H1 (cell line): ENCODE measurements at regions not wholly inside any gene's neighbourhood (a gene's known extent, or its start where the extent isn't known, plus 50 kb on each side); places are given as distances from the start of the nearest gene placed in this dataset.

Source experiments
- CTCF ChIA-PET: fragments of 300-600 bp; sonication (Branson Sonifier 250); formaldehyde crosslinking; loops from one replicate; lab custom pipeline; 2021; ENCODE audit not compliant: partially characterized antibody; lab: Charles Lee
- POLR2A ChIA-PET: fragments of 300-600 bp; sonication (Branson Sonifier 250); formaldehyde crosslinking; loops from one replicate; lab custom pipeline; 2021; ENCODE audit warnings: inconsistent platforms; ENCODE audit not compliant: partially characterized antibody; lab: Charles Lee
- DNase-seq, 2 experiments: peaks; one replicate each; pipeline versions ENCODE4 v3.0.0 to v3.0.0-alpha.2; 2010 to 2022; ENCODE audit warnings: low spot score in 2 of 2, low read depth in 1 of 2, mixed read lengths in 1 of 2
- FAIRE-seq: peaks from 2 replicates; lab custom pipeline; 2011; peaks lifted over from hg19 to GRCh38; lab: Jason Lieb, UNC
- H2AFZ ChIP-seq: 2 replicates; pipeline ENCODE4 v1.8.1; 2012; ENCODE audit warnings: low read length, inconsistent platforms
- H2AK5ac ChIP-seq: 2 replicates; pipeline ENCODE4 v1.6.1; 2013; ENCODE audit warnings: low read depth, low read length
- H2BK120ac ChIP-seq: replicated peaks from 2 replicates; pipeline ENCODE3; 2013; ENCODE audit warnings: low read depth, low read length, inconsistent platforms
- H2BK12ac ChIP-seq: 2 replicates; pipeline ENCODE4 v1.6.1; 2013; ENCODE audit warnings: low read depth, low read length
- H2BK15ac ChIP-seq: 2 replicates; pipeline ENCODE4 v1.6.1; 2013; ENCODE audit warnings: low read length
- H2BK20ac ChIP-seq: 2 replicates; pipeline ENCODE4 v1.6.1; 2013; ENCODE audit warnings: low read length
- H2BK5ac ChIP-seq: 2 replicates; pipeline ENCODE4 v1.6.1; 2013; ENCODE audit warnings: low read depth, low read length
- H3K14ac ChIP-seq: 2 replicates; pipeline ENCODE4 v1.6.1; 2013; ENCODE audit warnings: inconsistent platforms; ENCODE audit not compliant: insufficient read length
- H3K18ac ChIP-seq: 2 replicates; pipeline ENCODE4 v1.6.1; 2013; ENCODE audit warnings: low read length; ENCODE audit errors: extremely low read depth
- H3K23ac ChIP-seq: 2 replicates; pipeline ENCODE4 v1.6.1; 2013; ENCODE audit warnings: inconsistent platforms; ENCODE audit not compliant: insufficient read length
- H3K23me2 ChIP-seq: 2 replicates; pipeline ENCODE4 v1.6.1; 2013; ENCODE audit warnings: low read depth, low read length
- H3K27ac ChIP-seq: 2 replicates; pipeline ENCODE4 v1.6.1; 2011; ENCODE audit warnings: low read depth, low read length, inconsistent platforms
- H3K27me3 ChIP-seq, 4 experiments: replicated peaks in 1 of 4; 1 replicate in 1 of 4; 2 replicates in 3 of 4; pipeline versions ENCODE4 v1.6.1 to v1.8.1; 2011 to 2013; ENCODE audit warnings: low read length in 3 of 4, mild to moderate bottlenecking in 3 of 4, inconsistent platforms in 2 of 4, mixed read lengths in 2 of 4, moderate library complexity in 1 of 4; ENCODE audit not compliant: control insufficient read depth in 3 of 4, insufficient read depth in 3 of 4; ENCODE audit errors: extremely low read depth in 1 of 4
- H3K36me3 ChIP-seq, 4 experiments: 2 replicates each; pipeline versions ENCODE4 v1.6.1 to v1.8.1; 2011 to 2013; ENCODE audit warnings: mild to moderate bottlenecking in 4 of 4, low read length in 3 of 4, moderate library complexity in 2 of 4, control low read depth in 1 of 4, inconsistent platforms in 1 of 4; ENCODE audit not compliant: insufficient read depth in 4 of 4, control insufficient read depth in 2 of 4
- H3K4ac ChIP-seq: replicated peaks from 2 replicates; pipeline ENCODE3; 2013; ENCODE audit warnings: low read length, low read depth, mixed read lengths, inconsistent platforms; ENCODE audit not compliant: insufficient read length
- H3K4me1 ChIP-seq, 4 experiments: replicated peaks in 1 of 4; 1 replicate in 1 of 4; 2 replicates in 3 of 4; pipeline versions ENCODE4 v1.6.1 to v1.8.1; 2011 to 2013; ENCODE audit warnings: low read length in 3 of 4, inconsistent platforms in 2 of 4, mixed read lengths in 1 of 4; ENCODE audit not compliant: insufficient read depth in 4 of 4, control insufficient read depth in 3 of 4
- H3K4me2 ChIP-seq, 2 experiments: 2 replicates each; pipeline versions ENCODE4 v1.6.1 to v1.8.1; 2011 to 2013; ENCODE audit warnings: low read depth in 2 of 2, low read length in 2 of 2, control low read depth in 1 of 2, inconsistent platforms in 1 of 2, mild to moderate bottlenecking in 1 of 2; ENCODE audit not compliant: insufficient read depth in 1 of 2
- H3K4me3 ChIP-seq, 4 experiments: fragments of 200-600, 300-600 bp in 1 of 4; sonication (generic), shearing (Covaris generic), sonication (Bioruptor Twin) in 1 of 4; 2 replicates each; pipeline versions ENCODE4 v1.5.1 to v1.8.1; 2011 to 2016; ENCODE audit warnings: low read length in 4 of 4, low read depth in 3 of 4, control low read depth in 2 of 4, inconsistent platforms in 2 of 4, mild to moderate bottlenecking in 2 of 4, mixed read lengths in 1 of 4, moderate library complexity in 1 of 4; ENCODE audit not compliant: insufficient read depth in 2 of 4; ENCODE audit errors: extremely low read depth in 1 of 4
- H3K56ac ChIP-seq: replicated peaks from 2 replicates; pipeline ENCODE3; 2013; ENCODE audit warnings: low read depth, mild to moderate bottlenecking, mixed read lengths, low read length, inconsistent platforms; ENCODE audit not compliant: insufficient read length
- H3K79me1 ChIP-seq: 2 replicates; pipeline ENCODE4 v1.6.1; 2013; ENCODE audit warnings: low read depth, low read length, control low read depth
- H3K79me2 ChIP-seq, 2 experiments: 2 replicates each; pipeline versions ENCODE4 v1.6.1 to v1.8.1; 2012 to 2013; ENCODE audit warnings: low read length in 2 of 2, mild to moderate bottlenecking in 2 of 2, inconsistent platforms in 1 of 2; ENCODE audit not compliant: insufficient read depth in 2 of 2, control insufficient read depth in 1 of 2
- H3K9ac ChIP-seq, 4 experiments: replicated peaks in 1 of 4; 1 replicate in 1 of 4; 2 replicates in 3 of 4; pipeline versions ENCODE4 v1.6.1 to v1.8.1; 2011 to 2013; ENCODE audit warnings: low read depth in 3 of 4, low read length in 3 of 4, control low read depth in 2 of 4, mild to moderate bottlenecking in 2 of 4, moderate library complexity in 2 of 4, inconsistent platforms in 1 of 4; ENCODE audit errors: extremely low read depth in 1 of 4
- H3K9me3 ChIP-seq, 2 experiments: 2 replicates each; pipeline versions ENCODE4 v1.6.1 to v1.8.1; 2012 to 2013; ENCODE audit warnings: mild to moderate bottlenecking in 2 of 2, moderate library complexity in 2 of 2, control low read depth in 1 of 2, inconsistent platforms in 1 of 2, low read depth in 1 of 2, low read length in 1 of 2, mixed read lengths in 1 of 2; ENCODE audit not compliant: insufficient read depth in 2 of 2
- H4K20me1 ChIP-seq, 2 experiments: replicated peaks in 1 of 2; 2 replicates each; pipeline versions ENCODE3 to v1.8.1; 2011 to 2013; ENCODE audit warnings: inconsistent platforms in 2 of 2, low read length in 2 of 2, mild to moderate bottlenecking in 1 of 2; ENCODE audit not compliant: insufficient read depth in 2 of 2, control insufficient read depth in 1 of 2
- H4K5ac ChIP-seq: 2 replicates; pipeline ENCODE4 v1.6.1; 2013; ENCODE audit warnings: low read length, low read depth, mixed read lengths, inconsistent platforms; ENCODE audit not compliant: insufficient read length
- H4K8ac ChIP-seq: 2 replicates; pipeline ENCODE4 v1.8.0; 2013; ENCODE audit warnings: mild to moderate bottlenecking, moderate library complexity, low read length, inconsistent platforms; ENCODE audit not compliant: insufficient read depth; ENCODE audit errors: extremely low read depth
- H4K91ac ChIP-seq: replicated peaks from 2 replicates; pipeline ENCODE3; 2013; ENCODE audit warnings: low read length, mixed read lengths, inconsistent platforms; ENCODE audit not compliant: insufficient read length
- CEBPB ChIP-seq: IDR thresholded peaks from 2 replicates; pipeline ENCODE4 v1.6.1; 2012; ENCODE audit warnings: low read depth, low read length
- CREB1 ChIP-seq: IDR thresholded peaks from 2 replicates; pipeline ENCODE4 v1.6.1; 2012; ENCODE audit warnings: inconsistent platforms
- EP300 ChIP-seq, 2 experiments: IDR thresholded peaks; 1 replicate in 1 of 2; 2 replicates in 1 of 2; pipeline ENCODE4 v1.6.1; 2011 to 2012; ENCODE audit warnings: low read depth in 2 of 2, low read length in 2 of 2, mild to moderate bottlenecking in 2 of 2, borderline replicate concordance in 1 of 2, inconsistent platforms in 1 of 2, moderate library complexity in 1 of 2
- JUN ChIP-seq: IDR thresholded peaks from 2 replicates; pipeline ENCODE4 v1.6.1; 2011; ENCODE audit warnings: low read depth, mild to moderate bottlenecking, improper control_type of control experiment, low read length
- MAFK ChIP-seq: IDR thresholded peaks from 2 replicates; pipeline ENCODE4 v1.6.1; 2012; ENCODE audit warnings: low read depth, mild to moderate bottlenecking, improper control_type of control experiment, low read length
- NRF1 ChIP-seq: IDR thresholded peaks from 2 replicates; pipeline ENCODE4 v1.6.1; 2011; ENCODE audit warnings: mild to moderate bottlenecking, low read depth, low read length, improper control_type of control experiment
- RAD21 ChIP-seq, 2 experiments: IDR thresholded peaks in 1 of 2; conservative IDR thresholded peaks in 1 of 2; 2 replicates each; pipeline ENCODE4 v1.6.1; 2011; ENCODE audit warnings: low read depth in 2 of 2, low read length in 2 of 2, improper control_type of control experiment in 1 of 2, inconsistent platforms in 1 of 2, mild to moderate bottlenecking in 1 of 2, moderate library complexity in 1 of 2
- RNF2 ChIP-seq: fragments of 200-900, 300-1000 bp; sonication (generic); IDR thresholded peaks from 2 replicates; pipeline ENCODE4 v1.7.1; 2016; ENCODE audit warnings: borderline replicate concordance, low read depth, mild to moderate bottlenecking, antibody characterized with exemption, low read length; ENCODE audit not compliant: poor library complexity, severe bottlenecking; ENCODE audit errors: missing control alignments
- SRF ChIP-seq: IDR thresholded peaks from 2 replicates; pipeline ENCODE4 v1.6.1; 2011; ENCODE audit warnings: mild to moderate bottlenecking, low read depth, low read length, moderate library complexity
- TAF1 ChIP-seq: IDR thresholded peaks from 2 replicates; pipeline ENCODE4 v1.6.1; 2011; ENCODE audit warnings: mild to moderate bottlenecking, low read depth, low read length
- TBP ChIP-seq: IDR thresholded peaks from 2 replicates; pipeline ENCODE4 v1.6.1; 2011; ENCODE audit warnings: low read depth, low read length, improper control_type of control experiment
- YY1 ChIP-seq: IDR thresholded peaks from 2 replicates; pipeline ENCODE4 v1.6.1; 2011; ENCODE audit warnings: low read depth, mild to moderate bottlenecking, low read length
- WGBS, 2 experiments: shearing (Covaris generic) in 1 of 2; methylation state at CpG; one replicate each; pipeline versions ENCODE4 v1.1.6 to v1.1.7; 2013 to 2015; ENCODE audit warnings: low lambda C conversion rate in 2 of 2, mixed read lengths in 2 of 2, inconsistent platforms in 1 of 2, low coverage in 1 of 2, missing lambda C conversion rate in 1 of 2; ENCODE audit not compliant: insufficient replicate concordance in 2 of 2, insufficient coverage in 1 of 2, insufficient read length in 1 of 2; ENCODE audit errors: extremely low coverage in 1 of 2, missing lambda C conversion rate in 1 of 2; 5-methylcytosine and 5-hydroxymethylcytosine counted together
- TF ChIP-seq, protein P1 (sequence below): IDR thresholded peaks from 2 replicates; pipeline ENCODE4 v1.6.1; 2012; ENCODE audit warnings: inconsistent platforms
- TF ChIP-seq, protein P2 (sequence below): IDR thresholded peaks from 2 replicates; pipeline ENCODE4 v1.6.1; 2011; ENCODE audit warnings: low read length, improper control_type of control experiment

GRCh38 chr1:102742426-102742825 lies 365.9 kb downstream of the COL11A1 start:
- no peak overlapping the region for H3K4me2 ChIP-seq
- H3K36me3 ChIP-seq, result no peaks in the 10 kb centered on the region
- no peaks in the 10 kb centered on the region for H3K23me2 ChIP-seq
- no peak overlapping the region for H2BK20ac ChIP-seq
- H2AFZ ChIP-seq, result no peak overlapping the region
- H3K27me3 ChIP-seq, result no peaks in the 10 kb centered on the region
- H3K9me3 ChIP-seq, result no peaks in the 10 kb centered on the region
- no peak overlapping the region for H3K9ac ChIP-seq
- no peak overlapping the region for H4K5ac ChIP-seq
- H3K79me1 ChIP-seq, result no peaks in the 10 kb centered on the region
- H4K8ac ChIP-seq, result no peak overlapping the region
- H2AK5ac ChIP-seq, result no peak overlapping the region
- no peak overlapping the region for H3K4ac ChIP-seq
- DNase-seq (no peak), FAIRE-seq (no peak)
- no peak overlapping the region for H4K91ac ChIP-seq
- no peak overlapping the region for H2BK5ac ChIP-seq
- H4K20me1 ChIP-seq, result no peaks in the 10 kb centered on the region
- H3K56ac ChIP-seq, result no peak overlapping the region
- H3K23ac ChIP-seq, result no peak overlapping the region
- WGBS, 2 experiments, result 82% methylated on average over 2 of the region's 2 CpGs; no CpG with 5 or more reads in 1 of the 2 experiments
- no peak overlapping the region for H2BK120ac ChIP-seq
- H2BK12ac ChIP-seq, result no peak overlapping the region
- H3K18ac ChIP-seq, result no peak overlapping the region
- H3K79me2 ChIP-seq, result no peaks in the 10 kb centered on the region
- no peaks in the 10 kb centered on the region for H3K4me1 ChIP-seq
- ChIA-PET POLR2A (no interaction called here), CTCF (no interaction called here)
- no peak overlapping the region for H2BK15ac ChIP-seq
- no peak overlapping the region for H3K4me3 ChIP-seq
- H3K14ac ChIP-seq, result no peak overlapping the region
- no peak overlapping the region for H3K27ac ChIP-seq
- TF ChIP-seq RAD21 (IDR thresholded peaks at IDR 0.05 in 1 of 2, conservative IDR thresholded peaks at IDR 0.05 in 1 of 2; ENCODE audit: low read depth in 2 of 2, low read length in 2 of 2), result no peak
- TF ChIP-seq EP300 (IDR thresholded peaks at IDR 0.05; ENCODE audit: borderline replicate concordance in 1 of 2, low read depth in 2 of 2, low read length in 2 of 2), result no peak
- TF ChIP-seq RNF2, result no peak
- TF ChIP-seq TAF1, result no peak
- no peak for TF ChIP-seq JUN
- no peak for TF ChIP-seq CEBPB
- no peak for TF ChIP-seq SRF
- no peak for TF ChIP-seq NRF1
- no peak for TF ChIP-seq TBP
- TF ChIP-seq YY1, result no peak
- TF ChIP-seq MAFK, result no peak
- TF ChIP-seq, protein P1, sequence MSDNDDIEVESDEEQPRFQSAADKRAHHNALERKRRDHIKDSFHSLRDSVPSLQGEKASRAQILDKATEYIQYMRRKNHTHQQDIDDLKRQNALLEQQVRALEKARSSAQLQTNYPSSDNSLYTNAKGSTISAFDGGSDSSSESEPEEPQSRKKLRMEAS, result no peak
- TF ChIP-seq, protein P2, sequence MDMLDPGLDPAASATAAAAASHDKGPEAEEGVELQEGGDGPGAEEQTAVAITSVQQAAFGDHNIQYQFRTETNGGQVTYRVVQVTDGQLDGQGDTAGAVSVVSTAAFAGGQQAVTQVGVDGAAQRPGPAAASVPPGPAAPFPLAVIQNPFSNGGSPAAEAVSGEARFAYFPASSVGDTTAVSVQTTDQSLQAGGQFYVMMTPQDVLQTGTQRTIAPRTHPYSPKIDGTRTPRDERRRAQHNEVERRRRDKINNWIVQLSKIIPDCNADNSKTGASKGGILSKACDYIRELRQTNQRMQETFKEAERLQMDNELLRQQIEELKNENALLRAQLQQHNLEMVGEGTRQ, result no peak
- TF ChIP-seq CREB1, result no peak
